ENCODE measurements at regions not wholly inside any gene's neighbourhood (a gene's known extent, or its start where the extent isn't known, plus 50 kb on each side); places are given as distances from the start of the nearest gene placed in this dataset.

GRCh38 chr7:1368682-1369571 lies 90.3 kb downstream of the MICALL2 start:
- no peak overlapping the region for H2AFZ ChIP-seq (ENCODE audit: low read length)
- no peak overlapping the region for H3K4me3 ChIP-seq (replicated peaks in 1 of 4; ENCODE audit: control extremely low read depth in 1 of 4, insufficient read depth in 1 of 4, low read depth in 3 of 4, low read length in 4 of 4)

GRCh38 chr7:1369916-1370657 lies 89.2 kb downstream of the MICALL2 start:
- peaks cover 23% of the 10 kb centered on the region for H3K27me3 ChIP-seq (ENCODE audit: control insufficient read depth, insufficient read depth, low read length)
- H3K79me2 ChIP-seq (ENCODE audit: control insufficient read depth, insufficient read depth, low read length) = no peaks in the 10 kb centered on the region
- H3K4me1 ChIP-seq (ENCODE audit: control insufficient read depth, extremely low read depth, insufficient read depth, low read length) = no peaks in the 10 kb centered on the region
- no peak overlapping the region for H3K27ac ChIP-seq (ENCODE audit: insufficient read depth, low read length)
- H3K4me2 ChIP-seq (ENCODE audit: extremely low read depth, insufficient read depth, low read length) = no peak overlapping the region
- H3K9ac ChIP-seq (ENCODE audit: insufficient read depth, low read length) = no peak overlapping the region
- no peaks in the 10 kb centered on the region for H4K20me1 ChIP-seq (ENCODE audit: control insufficient read depth, extremely low read depth, insufficient read depth, low read length)
- no peak overlapping the region for H2AFZ ChIP-seq (ENCODE audit: low read length)
- no peaks in the 10 kb centered on the region for H3K36me3 ChIP-seq (ENCODE audit: control insufficient read depth, insufficient read depth, low read length)
- H3K4me3 ChIP-seq (replicated peaks in 1 of 4; ENCODE audit: control extremely low read depth in 1 of 4, insufficient read depth in 1 of 4, low read depth in 3 of 4, low read length in 4 of 4) = no peak overlapping the region
- no peaks in the 10 kb centered on the region for H3K9me3 ChIP-seq (ENCODE audit: control insufficient read depth, insufficient read depth, low read depth, low read length)
- TF ChIP-seq CTCF (conservative IDR thresholded peaks at IDR 0.05 in 1 of 2, IDR thresholded peaks at IDR 0.05 in 1 of 2; ENCODE audit: low read depth in 1 of 2, low read length in 2 of 2) = no peak
- no peak for TF ChIP-seq EZH2 (IDR thresholded peaks at IDR 0.05; ENCODE audit: low read length, missing control alignments)
- DNase-seq (ENCODE audit: low read depth in 2 of 2) = no peak

More at GRCh38 chr7:1368682-1369571, 90.3 kb downstream of the MICALL2 start:
- Histone ChIP-seq H3K27me3 (ENCODE audit: control insufficient read depth, insufficient read depth, low read length) (peaks cover 23% of the 10 kb centered on the region), H3K79me2 (ENCODE audit: control insufficient read depth, insufficient read depth, low read length) (no peaks in the 10 kb centered on the region), H3K4me1 (ENCODE audit: control insufficient read depth, extremely low read depth, insufficient read depth, low read length) (no peaks in the 10 kb centered on the region), H3K4me2 (ENCODE audit: extremely low read depth, insufficient read depth, low read length) (no peak overlapping the region), H3K9me3 (ENCODE audit: control insufficient read depth, insufficient read depth, low read depth, low read length) (no peaks in the 10 kb centered on the region), H3K9ac (ENCODE audit: insufficient read depth, low read length) (no peak overlapping the region), H3K27ac (ENCODE audit: insufficient read depth, low read length) (no peak overlapping the region), H4K20me1 (ENCODE audit: control insufficient read depth, extremely low read depth, insufficient read depth, low read length) (no peaks in the 10 kb centered on the region), H3K36me3 (ENCODE audit: control insufficient read depth, insufficient read depth, low read length) (no peaks in the 10 kb centered on the region)
- TF ChIP-seq EZH2 (IDR thresholded peaks at IDR 0.05; ENCODE audit: low read length, missing control alignments) = no peak
- no peak for DNase-seq (ENCODE audit: low read depth in 2 of 2)

- no peak overlapping the region for H3K4me3 ChIP-seq (replicated peaks in 1 of 4; ENCODE audit: control extremely low read depth in 1 of 4, insufficient read depth in 1 of 4, low read depth in 3 of 4, low read length in 4 of 4)
- H4K20me1 ChIP-seq (ENCODE audit: control insufficient read depth, extremely low read depth, insufficient read depth, low read length) = no peaks in the 10 kb centered on the region
- no peak for TF ChIP-seq CTCF (conservative IDR thresholded peaks at IDR 0.05 in 1 of 2, IDR thresholded peaks at IDR 0.05 in 1 of 2; ENCODE audit: low read depth in 1 of 2, low read length in 2 of 2)
- TF ChIP-seq EZH2 (IDR thresholded peaks at IDR 0.05; ENCODE audit: low read length, missing control alignments) = no peak
- H3K27ac ChIP-seq (ENCODE audit: insufficient read depth, low read length) = no peak overlapping the region
- H3K79me2 ChIP-seq (ENCODE audit: control insufficient read depth, insufficient read depth, low read length) = no peaks in the 10 kb centered on the region
- H3K9me3 ChIP-seq (ENCODE audit: control insufficient read depth, insufficient read depth, low read depth, low read length) = no peaks in the 10 kb centered on the region
- no peaks in the 10 kb centered on the region for H3K36me3 ChIP-seq (ENCODE audit: control insufficient read depth, insufficient read depth, low read length)
- no peak overlapping the region for H3K9ac ChIP-seq (ENCODE audit: insufficient read depth, low read length)
- H3K27me3 ChIP-seq (ENCODE audit: control insufficient read depth, insufficient read depth, low read length) = peaks cover 23% of the 10 kb centered on the region
- no peak overlapping the region for H3K4me2 ChIP-seq (ENCODE audit: extremely low read depth, insufficient read depth, low read length)
- no peak overlapping the region for H2AFZ ChIP-seq (ENCODE audit: low read length)
- H3K4me1 ChIP-seq (ENCODE audit: control insufficient read depth, extremely low read depth, insufficient read depth, low read length) = no peaks in the 10 kb centered on the region
- DNase-seq (ENCODE audit: low read depth in 2 of 2) = no peak
These were observed 88.5 kb downstream of the MICALL2 start for GRCh38 chr7:1370738-1371137.
